ENCODE measurements at regions not wholly inside any gene's neighbourhood (a gene's known extent, or its start where the extent isn't known, plus 50 kb on each side); places are given as distances from the start of the nearest gene placed in this dataset.

- Histone ChIP-seq H3K4me3 (no peak overlapping the region), H3K4me1 (ENCODE audit: low read depth) (no peaks in the 10 kb centered on the region), H3K36me3 (ENCODE audit: low read depth) (no peaks in the 10 kb centered on the region), H3K9me3 (no peaks in the 10 kb centered on the region)
- ATAC-seq (no peak), DNase-seq (no peak)
- intact Hi-C loops (cut with DNase I, micrococcal nuclease), result no loop called here
- TF ChIP-seq CTCF (IDR thresholded peaks at IDR 0.05), result no peak
These were observed 531.9 kb downstream of the MAGEB5 start for GRCh38 chrX:26747877-26748276.

- intact Hi-C loops (cut with DNase I, micrococcal nuclease), result no loop called here
- H3K36me3 ChIP-seq (ENCODE audit: low read depth), result no peaks in the 10 kb centered on the region
- no peak overlapping the region for H3K4me3 ChIP-seq
- no peak for TF ChIP-seq CTCF (IDR thresholded peaks at IDR 0.05)
- H3K4me1 ChIP-seq (ENCODE audit: low read depth), result no peaks in the 10 kb centered on the region
- DNase-seq (no peak), ATAC-seq (no peak)
- no peaks in the 10 kb centered on the region for H3K9me3 ChIP-seq
These were observed 506.9 kb downstream of the MAGEB5 start for GRCh38 chrX:26722666-26723428.

- no peak for TF ChIP-seq CTCF (IDR thresholded peaks at IDR 0.05)
- Histone ChIP-seq H3K4me3 (no peak overlapping the region), H3K36me3 (ENCODE audit: low read depth) (no peaks in the 10 kb centered on the region), H3K9me3 (no peaks in the 10 kb centered on the region), H3K4me1 (ENCODE audit: low read depth) (no peaks in the 10 kb centered on the region)
- intact Hi-C loops (cut with DNase I, micrococcal nuclease), result no loop called here
- DNase-seq (no peak), ATAC-seq (no peak)
These were observed 456.6 kb downstream of the MAGEB5 start for GRCh38 chrX:26672571-26672970.

GRCh38 chrX:26670521-26670920, 454.6 kb downstream of the MAGEB5 start:
- H3K4me1 ChIP-seq (ENCODE audit: low read depth), result no peaks in the 10 kb centered on the region
- intact Hi-C loops (cut with DNase I, micrococcal nuclease), result no loop called here
- TF ChIP-seq CTCF (IDR thresholded peaks at IDR 0.05), result no peak
- no peak for ATAC-seq
- H3K36me3 ChIP-seq (ENCODE audit: low read depth), result no peaks in the 10 kb centered on the region
- DNase-seq, result no peak
- H3K9me3 ChIP-seq, result no peaks in the 10 kb centered on the region
- no peak overlapping the region for H3K4me3 ChIP-seq

- H3K4me3 ChIP-seq, result no peak overlapping the region
- H3K36me3 ChIP-seq (ENCODE audit: low read depth), result no peaks in the 10 kb centered on the region
- no peaks in the 10 kb centered on the region for H3K9me3 ChIP-seq
- no peaks in the 10 kb centered on the region for H3K4me1 ChIP-seq (ENCODE audit: low read depth)
- no peak for TF ChIP-seq CTCF (IDR thresholded peaks at IDR 0.05)
- intact Hi-C loops (cut with DNase I, micrococcal nuclease), result no loop called here
- ATAC-seq, result no peak
- no peak for DNase-seq
These were observed 448.9 kb downstream of the MAGEB5 start for GRCh38 chrX:26664919-26665318.

- no peak for ATAC-seq
- no peaks in the 10 kb centered on the region for H3K4me1 ChIP-seq (ENCODE audit: low read depth)
- no peak for DNase-seq
- intact Hi-C loops (cut with DNase I, micrococcal nuclease), result no loop called here
- no peak overlapping the region for H3K4me3 ChIP-seq
- peaks cover 14% of the 10 kb centered on the region for H3K9me3 ChIP-seq
- TF ChIP-seq CTCF (IDR thresholded peaks at IDR 0.05), result no peak
- no peaks in the 10 kb centered on the region for H3K36me3 ChIP-seq (ENCODE audit: low read depth)
These were observed 437.1 kb downstream of the MAGEB5 start for GRCh38 chrX:26653050-26653449.
